Activated CD8-positive, alpha-beta T cell treated with anti-CD3 and anti-CD28 coated beads for 36 hours (primary cell): ENCODE measurements at regions not wholly inside any gene's neighbourhood (a gene's known extent, or its start where the extent isn't known, plus 50 kb on each side); places are given as distances from the start of the nearest gene placed in this dataset.
"Not testable (repeated sequence)": the region's sequence is repeated elsewhere in the genome, so short reads cannot be mapped to it uniquely, and the experiment has no call there.

Experiments used
- ATAC-seq: fragments of 200-7000 bp; cut with Tn5 transposase; one replicate; pipeline ENCODE4 v1.10.0; 2021; ENCODE audit warnings: mild to moderate bottlenecking, moderate library complexity
- CTCF ChIA-PET: fragments of 350-600 bp; sonication (Branson Sonifier 250); formaldehyde crosslinking; loops from one replicate; lab custom pipeline; 2021; ENCODE audit warnings: antibody characterized with exemption; lab: Charles Lee
- POLR2A ChIA-PET: fragments of 350-600 bp; sonication (Branson Sonifier 250); formaldehyde crosslinking; loops from one replicate; lab custom pipeline; 2021; ENCODE audit warnings: antibody characterized with exemption; lab: Charles Lee
- DNase-seq: peaks from one replicate; pipeline ENCODE4 v3.0.0-alpha.2; 2020
- H3K27ac Mint-ChIP-seq: one replicate; pipeline ENCODE4 v1.8.0; 2021; ENCODE audit warnings: mild to moderate bottlenecking, mixed read lengths
- H3K27me3 Mint-ChIP-seq: one replicate; pipeline ENCODE4 v1.8.0; 2021; ENCODE audit warnings: mixed read lengths
- H3K36me3 Mint-ChIP-seq: one replicate; pipeline ENCODE4 v1.8.0; 2021; ENCODE audit warnings: low read depth, mixed read lengths
- H3K4me1 Mint-ChIP-seq: one replicate; pipeline ENCODE4 v1.8.0; 2021; ENCODE audit warnings: low read depth, mixed read lengths
- H3K4me3 Mint-ChIP-seq: one replicate; pipeline ENCODE4 v1.8.0; 2021; ENCODE audit warnings: mild to moderate bottlenecking, moderate library complexity, mixed read lengths
- H3K9me3 Mint-ChIP-seq: one replicate; pipeline ENCODE4 v1.8.0; 2021; ENCODE audit warnings: mixed read lengths
- CTCF ChIP-seq: fragments of 200-600 bp; IDR thresholded peaks from one replicate; pipeline ENCODE4 v1.8.0; 2022; ENCODE audit warnings: antibody characterized with exemption, mild to moderate bottlenecking
- intact Hi-C: fragments of 100-400 bp; cut with micrococcal nuclease; formaldehyde crosslinking; loops from one replicate; pipeline ENCODE4 v1.10.0; 2022

- CTCF ChIA-PET, result interaction anchor here (1.5 kb wide), 1 partner anchor 8 kb away, joined by 4 read pairs; no protein-coding TSS in a partner anchor
- POLR2A ChIA-PET, H3K27me3 Mint-ChIP-seq, DNase-seq, H3K4me1 Mint-ChIP-seq, H3K9me3 Mint-ChIP-seq, intact Hi-C loops, H3K4me3 Mint-ChIP-seq, ATAC-seq, H3K27ac Mint-ChIP-seq: not testable (repeated sequence)
- peaks cover 42% of the 10 kb centered on the region for H3K36me3 Mint-ChIP-seq
These were observed 56.7 kb downstream of the PALS2 start for GRCh38 chr7:24629958-24630357.

DNA sequence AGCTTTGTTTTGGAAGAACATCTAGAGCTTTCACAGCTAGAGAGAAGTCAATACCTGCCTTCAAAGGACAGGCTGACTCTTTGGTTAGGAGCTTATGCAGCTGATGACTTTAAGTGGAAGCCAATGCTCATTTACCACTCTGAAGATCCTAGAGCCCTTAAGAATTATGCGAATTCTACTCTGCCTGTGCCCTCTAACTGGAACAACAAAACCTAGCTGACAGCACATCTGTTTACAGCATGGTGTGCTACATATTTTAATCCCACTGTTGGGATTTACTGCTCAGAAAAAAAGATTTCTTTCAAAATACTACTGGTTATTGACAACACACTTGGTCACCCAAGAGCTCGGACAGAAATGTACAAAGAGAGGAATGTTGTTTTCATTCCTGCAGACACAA lies 57.3 kb downstream of the PALS2 start:
- Mint-ChIP-seq H3K9me3 (peaks cover 5% of the 10 kb centered on the region), H3K4me3 (no peak overlapping the region), H3K36me3 (peaks cover 38% of the 10 kb centered on the region), H3K4me1 (peaks cover 4% of the 10 kb centered on the region), H3K27me3 (no peaks in the 10 kb centered on the region), H3K27ac (no peak overlapping the region)
- DNase-seq (no peak), ATAC-seq (no peak)
- ChIA-PET POLR2A (no interaction called here), CTCF (interaction anchor here (1.5 kb wide), 1 partner anchor 9 kb away, joined by 4 read pairs; no protein-coding TSS in a partner anchor)
- intact Hi-C loops, result no loop called here
- no peak for TF ChIP-seq CTCF

DNA sequence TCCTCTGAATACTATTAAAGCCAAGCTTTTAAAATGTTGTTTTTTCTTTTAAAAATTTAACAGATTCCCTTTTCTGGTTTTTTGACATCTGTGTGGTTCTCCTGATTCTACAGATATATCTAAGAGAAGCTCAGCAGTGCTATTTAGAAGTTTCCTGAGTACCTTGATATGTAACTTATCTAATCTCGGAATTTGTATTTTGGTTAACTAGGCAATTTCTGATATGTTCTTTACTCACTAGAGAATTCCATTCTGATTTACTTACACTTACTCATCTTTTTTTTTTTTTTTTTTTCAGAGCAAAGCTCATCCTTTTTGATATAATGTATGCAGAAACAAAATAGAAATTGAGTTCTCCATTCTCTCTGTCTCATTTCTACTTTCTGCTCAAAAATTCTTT lies 63.8 kb downstream of the PALS2 start:
- H3K4me1 Mint-ChIP-seq, result peaks cover 8% of the 10 kb centered on the region
- intact Hi-C loops, result no loop called here

DNA sequence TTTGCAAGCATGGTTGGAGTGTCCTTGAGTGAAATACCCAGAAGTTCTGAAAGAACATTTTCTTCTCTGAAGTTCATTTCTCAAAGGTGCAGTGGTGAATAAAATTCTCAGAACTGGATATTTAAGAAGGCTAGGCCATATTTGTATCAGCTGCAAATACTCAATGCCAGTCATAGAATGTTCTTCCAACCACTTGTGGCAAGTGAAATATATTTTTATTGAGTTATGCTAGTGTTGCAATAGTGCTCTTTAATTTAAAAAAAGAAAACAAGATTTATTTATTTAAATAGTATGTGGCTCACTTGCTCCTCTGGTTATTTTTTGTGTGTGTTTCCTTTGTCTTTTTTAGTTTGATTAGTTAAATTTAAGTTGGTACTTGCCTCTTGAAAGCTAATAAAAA lies 64.5 kb downstream of the PALS2 start:
- Mint-ChIP-seq H3K9me3 (peaks cover 2% of the 10 kb centered on the region), H3K27me3 (no peaks in the 10 kb centered on the region), H3K27ac (no peak overlapping the region), H3K36me3 (peaks cover 26% of the 10 kb centered on the region), H3K4me3 (no peak overlapping the region), H3K4me1 (peaks cover 8% of the 10 kb centered on the region)
- no peak for ATAC-seq
- CTCF ChIA-PET, result interaction anchor here (1.0 to 1.4 kb wide), 2 partner anchors 29 to 132 kb away, joined by 3 read pairs; no protein-coding TSS in a partner anchor
- intact Hi-C loops, result no loop called here
- POLR2A ChIA-PET, result no interaction called here
- DNase-seq, result no peak
- TF ChIP-seq CTCF, result no peak

More for the DNA sequence above, 63.8 kb downstream of the PALS2 start:
- TF ChIP-seq CTCF, result no peak
- peaks cover 2% of the 10 kb centered on the region for H3K9me3 Mint-ChIP-seq
- no peak overlapping the region for H3K4me3 Mint-ChIP-seq
- CTCF ChIA-PET, result interaction anchor here (0.6 to 1.6 kb wide), 4 partner anchors 11 to 131 kb away, joined by 3 to 4 read pairs (median 3); no protein-coding TSS in a partner anchor
- ATAC-seq, result no peak
- POLR2A ChIA-PET, result no interaction called here
- DNase-seq, result no peak
- no peak overlapping the region for H3K27ac Mint-ChIP-seq
- peaks cover 20% of the 10 kb centered on the region for H3K36me3 Mint-ChIP-seq
- H3K27me3 Mint-ChIP-seq, result no peaks in the 10 kb centered on the region

- H3K4me1 Mint-ChIP-seq, H3K4me3 Mint-ChIP-seq, intact Hi-C loops, H3K9me3 Mint-ChIP-seq, DNase-seq, H3K27me3 Mint-ChIP-seq, H3K27ac Mint-ChIP-seq, POLR2A ChIA-PET, ATAC-seq: not testable (repeated sequence)
- CTCF ChIA-PET, result interaction anchor here (1.6 kb wide), 1 partner anchor 21 kb away, joined by 5 read pairs; no protein-coding TSS in a partner anchor
- peaks cover 34% of the 10 kb centered on the region for H3K36me3 Mint-ChIP-seq
These were observed 71.3 kb downstream of the PALS2 start for GRCh38 chr7:24644567-24644966.
